Upper lobe of left lung (tissue), 4 donors: ENCODE measurements at regions not wholly inside any gene's neighbourhood (a gene's known extent, or its start where the extent isn't known, plus 50 kb on each side); places are given as distances from the start of the nearest gene placed in this dataset.

ENCODE experiments used
- POLR2A ChIP-seq, 4 donors: fragments of 450-650 bp; IDR thresholded peaks; one replicate each; pipeline ENCODE4 v1.5.1; 2016 to 2017; ENCODE audit warnings: antibody characterized with exemption in 4 of 4, mild to moderate bottlenecking in 2 of 4
- TF ChIP-seq, protein P1 (sequence below), 6 experiments: fragments of 450-650 bp in 4 of 6; fragments of 200-600 bp in 2 of 6; sonication (generic) in 2 of 6; IDR thresholded peaks; one replicate each; pipeline ENCODE4 v1.5.1; 2016 to 2019; ENCODE audit warnings: antibody characterized with exemption in 6 of 6

DNA sequence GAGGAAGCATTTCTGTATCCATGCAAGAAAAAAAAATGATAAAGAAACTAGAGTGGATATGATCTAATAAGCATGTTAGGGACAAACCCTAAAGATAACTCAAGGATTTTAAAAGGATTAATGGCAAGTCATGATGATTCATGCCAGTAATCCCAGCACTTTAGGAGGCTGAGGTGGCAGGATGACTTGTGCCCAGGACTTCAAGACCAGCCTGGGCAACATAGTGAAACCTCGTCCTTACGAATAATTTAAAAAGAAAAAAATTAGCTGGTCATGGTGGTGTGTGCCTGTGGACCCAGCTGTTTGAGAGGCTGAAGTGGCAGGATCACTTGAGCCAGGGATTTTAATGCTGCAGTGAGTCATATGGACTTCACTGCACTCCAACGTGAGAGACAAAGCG is 145.5 kb upstream of the BLID start:
- TF ChIP-seq POLR2A (IDR thresholded peaks at IDR 0.05): no peak
- TF ChIP-seq, protein P1, sequence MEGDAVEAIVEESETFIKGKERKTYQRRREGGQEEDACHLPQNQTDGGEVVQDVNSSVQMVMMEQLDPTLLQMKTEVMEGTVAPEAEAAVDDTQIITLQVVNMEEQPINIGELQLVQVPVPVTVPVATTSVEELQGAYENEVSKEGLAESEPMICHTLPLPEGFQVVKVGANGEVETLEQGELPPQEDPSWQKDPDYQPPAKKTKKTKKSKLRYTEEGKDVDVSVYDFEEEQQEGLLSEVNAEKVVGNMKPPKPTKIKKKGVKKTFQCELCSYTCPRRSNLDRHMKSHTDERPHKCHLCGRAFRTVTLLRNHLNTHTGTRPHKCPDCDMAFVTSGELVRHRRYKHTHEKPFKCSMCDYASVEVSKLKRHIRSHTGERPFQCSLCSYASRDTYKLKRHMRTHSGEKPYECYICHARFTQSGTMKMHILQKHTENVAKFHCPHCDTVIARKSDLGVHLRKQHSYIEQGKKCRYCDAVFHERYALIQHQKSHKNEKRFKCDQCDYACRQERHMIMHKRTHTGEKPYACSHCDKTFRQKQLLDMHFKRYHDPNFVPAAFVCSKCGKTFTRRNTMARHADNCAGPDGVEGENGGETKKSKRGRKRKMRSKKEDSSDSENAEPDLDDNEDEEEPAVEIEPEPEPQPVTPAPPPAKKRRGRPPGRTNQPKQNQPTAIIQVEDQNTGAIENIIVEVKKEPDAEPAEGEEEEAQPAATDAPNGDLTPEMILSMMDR (IDR thresholded peaks at IDR 0.05): no peak
